ENCODE measurements at regions not wholly inside any gene's neighbourhood (a gene's known extent, or its start where the extent isn't known, plus 50 kb on each side); places are given as distances from the start of the nearest gene placed in this dataset.

DNA sequence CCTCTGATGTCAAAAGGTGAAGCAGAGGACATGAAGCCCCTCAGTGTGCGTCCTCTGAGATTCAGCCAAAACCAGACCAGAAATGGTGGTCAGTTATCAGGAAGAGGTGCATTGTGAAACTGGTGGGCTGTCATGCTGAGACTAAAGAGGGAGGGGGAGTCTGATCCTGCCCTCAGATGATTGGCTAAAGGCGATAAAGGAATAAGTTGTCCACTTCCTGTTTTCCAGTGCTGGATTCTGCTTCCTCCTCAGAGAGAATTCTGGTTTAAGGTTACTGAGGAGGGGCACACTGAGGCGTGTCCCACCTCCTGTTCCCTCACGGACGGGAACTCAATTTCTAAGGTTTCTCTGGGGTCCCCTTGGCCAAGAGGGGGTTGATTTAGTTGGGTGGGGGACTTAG, 97.0 kb upstream of the UBE3A start:
- TF ChIP-seq, protein P1, sequence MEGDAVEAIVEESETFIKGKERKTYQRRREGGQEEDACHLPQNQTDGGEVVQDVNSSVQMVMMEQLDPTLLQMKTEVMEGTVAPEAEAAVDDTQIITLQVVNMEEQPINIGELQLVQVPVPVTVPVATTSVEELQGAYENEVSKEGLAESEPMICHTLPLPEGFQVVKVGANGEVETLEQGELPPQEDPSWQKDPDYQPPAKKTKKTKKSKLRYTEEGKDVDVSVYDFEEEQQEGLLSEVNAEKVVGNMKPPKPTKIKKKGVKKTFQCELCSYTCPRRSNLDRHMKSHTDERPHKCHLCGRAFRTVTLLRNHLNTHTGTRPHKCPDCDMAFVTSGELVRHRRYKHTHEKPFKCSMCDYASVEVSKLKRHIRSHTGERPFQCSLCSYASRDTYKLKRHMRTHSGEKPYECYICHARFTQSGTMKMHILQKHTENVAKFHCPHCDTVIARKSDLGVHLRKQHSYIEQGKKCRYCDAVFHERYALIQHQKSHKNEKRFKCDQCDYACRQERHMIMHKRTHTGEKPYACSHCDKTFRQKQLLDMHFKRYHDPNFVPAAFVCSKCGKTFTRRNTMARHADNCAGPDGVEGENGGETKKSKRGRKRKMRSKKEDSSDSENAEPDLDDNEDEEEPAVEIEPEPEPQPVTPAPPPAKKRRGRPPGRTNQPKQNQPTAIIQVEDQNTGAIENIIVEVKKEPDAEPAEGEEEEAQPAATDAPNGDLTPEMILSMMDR (IDR thresholded peaks at IDR 0.05) = no peak
- TF ChIP-seq POLR2A (IDR thresholded peaks at IDR 0.05) = no peak
